Thoracic aorta (tissue), 2 donors: ENCODE measurements at regions not wholly inside any gene's neighbourhood (a gene's known extent, or its start where the extent isn't known, plus 50 kb on each side); places are given as distances from the start of the nearest gene placed in this dataset.

ENCODE experiments used
- ATAC-seq: fragments of 150-250 bp; one replicate; pipeline ENCODE4 v1.8.0; 2017; ENCODE audit warnings: low read depth; ENCODE audit not compliant: insufficient number of reproducible peaks, low FRiP score
- DNase-seq: peaks from one replicate; pipeline ENCODE4 v3.0.0-alpha.2; 2020; ENCODE audit warnings: low spot score
- H3K27ac ChIP-seq, 2 donors: fragments of 200-600 bp; sonication (generic); 1 replicate in 1 of 2; 2 replicates in 1 of 2; pipeline ENCODE4 v1.5.1; 2016; ENCODE audit warnings: mild to moderate bottlenecking in 2 of 2, moderate library complexity in 2 of 2
- H3K27me3 ChIP-seq: fragments of 200-600 bp; sonication (generic); replicated peaks from 2 replicates; pipeline ENCODE4 v1.6.0; 2016; ENCODE audit warnings: mild to moderate bottlenecking; ENCODE audit not compliant: insufficient read depth
- H3K36me3 ChIP-seq: fragments of 200-600 bp; sonication (generic); one replicate; pipeline ENCODE4 v1.5.1; 2016
- H3K4me1 ChIP-seq, 2 donors: fragments of 200-600 bp; sonication (generic); 1 replicate in 1 of 2; 2 replicates in 1 of 2; pipeline versions ENCODE4 v1.5.1 to v1.6.0; 2016; ENCODE audit warnings: low read depth in 2 of 2, mild to moderate bottlenecking in 1 of 2; ENCODE audit not compliant: control insufficient read depth in 1 of 2
- H3K4me3 ChIP-seq: fragments of 200-600 bp; sonication (generic); 2 replicates; pipeline ENCODE4 v1.5.1; 2016; ENCODE audit warnings: mild to moderate bottlenecking
- H3K9me3 ChIP-seq: fragments of 200-600 bp; sonication (generic); 2 replicates; pipeline ENCODE4 v1.5.1; 2016
- TF ChIP-seq, protein P1 (sequence below): fragments of 200-600 bp; sonication (generic); IDR thresholded peaks from one replicate; pipeline ENCODE4 v1.5.1; 2019; ENCODE audit warnings: antibody characterized with exemption

DNA sequence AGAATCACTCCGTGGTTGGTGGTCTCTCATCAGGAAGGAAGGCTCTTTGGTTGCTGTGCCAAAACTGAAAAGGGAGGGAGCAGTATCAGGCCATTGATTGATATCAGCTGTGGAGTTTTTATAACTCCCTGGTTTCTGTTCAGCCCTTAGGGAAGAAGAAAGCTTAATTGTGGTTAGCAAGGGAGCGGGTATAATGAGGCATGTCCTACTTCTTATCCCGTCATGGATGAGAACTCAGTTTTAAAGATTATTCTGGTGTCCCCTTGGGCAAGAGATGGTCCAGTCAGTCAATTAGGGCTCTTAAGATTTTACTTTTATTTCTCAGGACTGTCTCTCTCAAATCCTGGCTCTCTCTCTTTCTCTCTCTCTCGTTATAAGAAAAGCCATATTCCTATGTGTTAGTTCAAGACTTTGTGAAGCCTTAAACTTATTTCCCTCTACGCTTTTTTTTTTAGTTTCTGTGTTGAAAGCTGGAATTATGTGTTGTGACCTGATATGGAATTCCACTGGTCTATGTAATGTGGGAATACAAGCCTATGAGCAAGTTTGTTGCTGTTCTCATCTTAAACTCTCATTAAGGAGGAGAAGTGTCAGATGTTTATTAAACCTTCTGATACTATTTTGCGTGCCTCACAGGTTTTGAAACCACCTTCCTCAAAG, 514.0 kb upstream of the CDH2 start:
- Histone ChIP-seq H3K4me3 (no peak overlapping the region), H3K27me3 (no peaks in the 10 kb centered on the region), H3K9me3 (no peaks in the 10 kb centered on the region), H3K36me3 (no peaks in the 10 kb centered on the region), H3K27ac (no peak overlapping the region), H3K4me1 (no peaks in the 10 kb centered on the region)
- ATAC-seq (no peak), DNase-seq (no peak)
- TF ChIP-seq, protein P1, sequence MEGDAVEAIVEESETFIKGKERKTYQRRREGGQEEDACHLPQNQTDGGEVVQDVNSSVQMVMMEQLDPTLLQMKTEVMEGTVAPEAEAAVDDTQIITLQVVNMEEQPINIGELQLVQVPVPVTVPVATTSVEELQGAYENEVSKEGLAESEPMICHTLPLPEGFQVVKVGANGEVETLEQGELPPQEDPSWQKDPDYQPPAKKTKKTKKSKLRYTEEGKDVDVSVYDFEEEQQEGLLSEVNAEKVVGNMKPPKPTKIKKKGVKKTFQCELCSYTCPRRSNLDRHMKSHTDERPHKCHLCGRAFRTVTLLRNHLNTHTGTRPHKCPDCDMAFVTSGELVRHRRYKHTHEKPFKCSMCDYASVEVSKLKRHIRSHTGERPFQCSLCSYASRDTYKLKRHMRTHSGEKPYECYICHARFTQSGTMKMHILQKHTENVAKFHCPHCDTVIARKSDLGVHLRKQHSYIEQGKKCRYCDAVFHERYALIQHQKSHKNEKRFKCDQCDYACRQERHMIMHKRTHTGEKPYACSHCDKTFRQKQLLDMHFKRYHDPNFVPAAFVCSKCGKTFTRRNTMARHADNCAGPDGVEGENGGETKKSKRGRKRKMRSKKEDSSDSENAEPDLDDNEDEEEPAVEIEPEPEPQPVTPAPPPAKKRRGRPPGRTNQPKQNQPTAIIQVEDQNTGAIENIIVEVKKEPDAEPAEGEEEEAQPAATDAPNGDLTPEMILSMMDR: no peak

DNA sequence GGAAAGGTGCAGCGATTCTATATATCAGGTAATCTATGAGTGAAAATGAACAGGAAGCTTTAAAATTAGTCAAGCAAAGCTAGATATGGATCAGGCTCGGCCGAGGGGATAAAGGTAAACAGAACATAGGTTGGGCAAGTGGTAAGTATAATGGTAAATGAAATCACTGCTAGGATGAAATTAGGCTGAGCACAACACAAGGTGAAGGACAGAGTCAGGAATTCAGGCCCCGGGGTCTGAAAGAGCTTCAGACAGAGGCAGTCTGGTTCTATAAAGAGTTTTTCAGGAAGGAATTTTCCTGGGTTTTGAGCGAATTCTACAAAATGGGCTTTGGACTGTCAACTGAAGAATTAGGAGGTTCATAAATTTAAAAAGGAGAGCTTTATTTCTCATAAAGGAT, 513.2 kb upstream of the CDH2 start:
- no peak for ATAC-seq
- Histone ChIP-seq H3K27ac (no peak overlapping the region), H3K36me3 (no peaks in the 10 kb centered on the region), H3K9me3 (no peaks in the 10 kb centered on the region), H3K27me3 (no peaks in the 10 kb centered on the region), H3K4me1 (no peaks in the 10 kb centered on the region), H3K4me3 (no peak overlapping the region)
- DNase-seq: no peak
- TF ChIP-seq, protein P1: no peak

DNA sequence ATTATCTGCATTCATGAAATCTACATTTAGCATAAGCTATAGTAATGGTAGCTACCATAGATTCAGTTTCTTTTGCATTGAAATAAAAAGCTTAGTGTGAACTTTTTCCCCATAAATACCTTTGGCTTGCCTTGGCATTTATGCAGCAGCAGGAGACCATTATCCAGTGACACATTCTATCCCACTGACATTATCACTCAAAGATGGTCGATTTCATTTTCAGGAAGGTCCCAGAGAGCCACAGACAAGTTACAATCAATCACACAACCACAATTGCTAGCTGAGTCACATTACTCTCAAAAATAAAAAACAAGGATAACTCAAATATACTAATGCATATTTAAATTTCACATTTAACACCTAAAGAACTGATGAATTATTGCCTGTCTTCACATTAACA, 512.7 kb upstream of the CDH2 start:
- Histone ChIP-seq H3K4me3 (no peak overlapping the region), H3K27ac (no peak overlapping the region), H3K27me3 (no peaks in the 10 kb centered on the region), H3K36me3 (no peaks in the 10 kb centered on the region), H3K4me1 (no peaks in the 10 kb centered on the region), H3K9me3 (no peaks in the 10 kb centered on the region)
- TF ChIP-seq, protein P1: no peak
- DNase-seq (no peak), ATAC-seq (no peak)

DNA sequence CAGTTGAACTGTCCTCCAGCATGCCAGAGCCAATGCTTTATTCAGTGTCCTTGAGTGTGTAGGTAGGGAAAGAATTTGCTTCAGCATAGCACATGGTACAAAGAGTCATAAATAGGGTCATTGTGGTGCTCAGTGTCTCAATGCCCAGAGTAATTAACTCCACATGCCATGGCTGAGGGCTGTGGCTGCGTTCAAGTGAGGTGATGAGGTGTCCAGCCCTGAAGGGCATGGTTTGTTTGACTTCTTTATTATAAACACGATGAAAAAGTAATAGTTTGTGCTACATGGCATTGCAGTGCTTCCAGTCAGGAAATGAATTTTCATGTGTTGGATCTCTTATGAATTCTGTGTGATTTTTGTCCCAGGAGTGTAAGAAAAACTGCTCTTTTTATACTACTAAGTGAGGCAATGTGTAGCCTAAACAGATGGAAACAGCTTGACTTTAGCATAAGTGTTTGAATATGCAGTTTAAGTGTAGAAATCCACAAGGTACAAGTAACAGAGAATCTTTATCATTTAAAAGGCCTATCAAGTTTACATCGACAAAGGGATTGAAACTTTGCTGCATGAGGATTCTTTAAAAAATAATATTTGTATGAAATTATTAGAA, 507.9 kb upstream of the CDH2 start:
- Histone ChIP-seq H3K4me1 (no peaks in the 10 kb centered on the region), H3K27ac (no peak overlapping the region), H3K36me3 (no peaks in the 10 kb centered on the region), H3K4me3 (no peak overlapping the region), H3K27me3 (no peaks in the 10 kb centered on the region), H3K9me3 (no peaks in the 10 kb centered on the region)
- DNase-seq (no peak), ATAC-seq (no peak)
- TF ChIP-seq, protein P1: no peak

DNA sequence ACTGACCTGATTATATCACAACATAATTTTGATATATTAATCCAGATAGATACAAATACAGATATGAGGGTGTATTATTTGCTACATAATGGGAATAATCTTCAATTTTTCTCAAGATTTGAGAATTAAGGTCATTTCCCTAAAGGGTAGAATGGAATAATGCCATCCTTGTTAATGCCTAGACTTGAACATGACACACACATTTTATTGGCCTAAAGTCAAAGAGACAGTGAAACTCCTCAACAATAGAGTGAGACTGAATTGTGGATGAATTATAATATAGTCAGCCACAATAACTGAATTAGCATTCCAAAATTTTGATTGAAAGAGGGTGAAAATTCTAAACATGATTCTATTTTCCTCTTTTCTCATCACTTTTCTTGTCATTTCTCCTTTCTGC, 506.0 kb upstream of the CDH2 start:
- Histone ChIP-seq H3K4me3 (no peak overlapping the region), H3K27me3 (no peaks in the 10 kb centered on the region), H3K27ac (no peak overlapping the region), H3K4me1 (no peaks in the 10 kb centered on the region), H3K36me3 (no peaks in the 10 kb centered on the region), H3K9me3 (no peaks in the 10 kb centered on the region)
- DNase-seq: no peak
- ATAC-seq: no peak
- TF ChIP-seq, protein P1: no peak
